BLaER1 (cell line): ENCODE measurements at regions not wholly inside any gene's neighbourhood (a gene's known extent, or its start where the extent isn't known, plus 50 kb on each side); places are given as distances from the start of the nearest gene placed in this dataset.

Experiments used
- H3K27ac ChIP-seq: shearing (Covaris generic); formaldehyde crosslinking; 2 replicates; pipeline ENCODE4 v1.8.1; 2022
- H3K27me3 ChIP-seq: shearing (Covaris generic); formaldehyde crosslinking; 2 replicates; pipeline ENCODE4 v1.8.1; 2022
- H3K36me3 ChIP-seq: shearing (Covaris generic); formaldehyde crosslinking; 2 replicates; pipeline ENCODE4 v1.8.1; 2022
- H3K4me1 ChIP-seq: shearing (Covaris generic); formaldehyde crosslinking; 2 replicates; pipeline ENCODE4 v1.8.1; 2022
- H3K4me2 ChIP-seq: shearing (Covaris generic); formaldehyde crosslinking; 2 replicates; pipeline ENCODE4 v1.8.1; 2022
- H3K4me3 ChIP-seq: shearing (Covaris generic); formaldehyde crosslinking; 2 replicates; pipeline ENCODE4 v1.8.1; 2022
- H3K9ac ChIP-seq: shearing (Covaris generic); formaldehyde crosslinking; 2 replicates; pipeline ENCODE4 v1.8.1; 2022
- H3K9me3 ChIP-seq: shearing (Covaris generic); formaldehyde crosslinking; 2 replicates; pipeline ENCODE4 v1.8.1; 2022
- H4K20me1 ChIP-seq: shearing (Covaris generic); formaldehyde crosslinking; 2 replicates; pipeline ENCODE4 v1.8.1; 2022
- Cebpa-rat ChIP-seq: shearing (Covaris generic); IDR thresholded peaks from 2 replicates; pipeline ENCODE4 v1.8.1; 2022

DNA sequence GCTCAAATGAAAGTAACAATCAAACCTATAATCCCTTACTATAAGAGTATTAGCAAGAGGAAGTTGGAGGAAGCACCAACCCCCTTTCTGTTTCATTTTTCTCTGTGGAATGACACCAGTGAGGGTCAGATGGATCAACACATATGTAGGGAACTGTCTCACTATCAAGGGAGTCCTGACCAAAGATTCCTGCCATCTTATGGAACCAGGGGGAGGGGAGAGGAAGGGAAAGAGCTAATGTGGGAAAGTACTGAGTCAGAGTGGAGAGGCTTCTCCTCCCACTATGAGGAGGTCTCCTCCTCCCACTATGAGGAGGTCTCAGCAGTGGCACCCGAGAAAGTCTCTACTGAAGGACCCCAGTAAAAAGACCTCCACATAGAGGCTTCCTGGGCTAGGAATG is 73.3 kb upstream of the PCSK1 start:
- Histone ChIP-seq H3K4me1 (no peaks in the 10 kb centered on the region), H3K36me3 (no peaks in the 10 kb centered on the region), H3K27ac (no peak overlapping the region), H3K4me3 (no peak overlapping the region), H3K4me2 (no peak overlapping the region), H3K9ac (no peak overlapping the region), H4K20me1 (no peaks in the 10 kb centered on the region), H3K27me3 (no peaks in the 10 kb centered on the region), H3K9me3 (no peaks in the 10 kb centered on the region)
- no peak for TF ChIP-seq Cebpa-rat

DNA sequence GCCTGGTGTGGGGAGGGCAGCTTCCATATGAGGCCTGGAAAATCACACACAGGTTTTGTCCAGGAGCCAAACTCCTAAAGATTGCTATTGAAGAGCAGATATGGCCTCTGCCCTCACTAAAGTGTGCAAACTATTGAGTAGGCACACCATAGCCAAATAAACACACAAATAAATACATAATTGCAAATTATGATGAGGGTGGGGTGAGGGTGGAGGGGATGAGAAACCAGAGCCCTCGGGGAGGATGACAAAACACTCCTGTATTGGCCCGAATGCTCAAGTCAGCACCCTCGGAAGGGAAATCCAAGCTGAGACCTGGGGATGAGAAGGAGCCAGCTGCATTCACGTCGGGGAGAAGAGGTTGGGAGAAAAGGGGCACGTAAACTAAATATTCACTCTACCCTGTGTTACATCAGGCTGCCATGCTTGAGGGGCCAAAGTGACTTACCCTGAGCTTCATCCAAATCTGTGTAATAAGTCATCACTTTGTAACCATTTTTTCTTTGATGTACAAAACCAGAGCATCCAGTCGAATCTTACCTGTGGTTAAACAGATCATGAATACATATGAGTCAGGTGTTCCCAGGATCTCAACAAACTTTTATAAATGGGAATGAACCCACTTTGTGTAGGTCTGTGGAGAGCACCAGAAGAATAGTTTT is 73.9 kb upstream of the PCSK1 start:
- Histone ChIP-seq H4K20me1 (no peaks in the 10 kb centered on the region), H3K4me2 (no peak overlapping the region), H3K4me3 (no peak overlapping the region), H3K27ac (no peak overlapping the region), H3K9ac (no peak overlapping the region), H3K36me3 (no peaks in the 10 kb centered on the region), H3K27me3 (no peaks in the 10 kb centered on the region), H3K4me1 (no peaks in the 10 kb centered on the region), H3K9me3 (no peaks in the 10 kb centered on the region)
- no peak for TF ChIP-seq Cebpa-rat

DNA sequence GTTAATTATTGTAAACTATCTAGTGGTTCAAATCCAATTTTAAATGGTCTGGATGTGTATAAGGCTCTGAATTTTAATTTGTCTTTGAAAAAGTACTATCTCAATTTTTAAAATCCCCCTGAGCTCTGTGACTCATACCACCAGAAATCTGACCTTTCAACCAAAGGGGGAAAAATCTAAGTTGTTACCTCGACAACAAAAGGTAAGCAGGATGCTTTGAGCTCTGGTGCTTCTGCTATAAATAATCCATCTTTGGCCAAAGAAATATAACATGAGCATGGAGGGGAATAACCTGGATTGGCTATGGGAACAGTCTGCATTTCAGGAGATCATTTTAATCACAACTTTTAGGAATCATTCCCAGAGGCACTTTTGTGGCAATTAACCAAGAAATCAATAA is 76.3 kb upstream of the PCSK1 start:
- no peak for TF ChIP-seq Cebpa-rat
- no peaks in the 10 kb centered on the region for H3K36me3 ChIP-seq
- no peaks in the 10 kb centered on the region for H4K20me1 ChIP-seq
- no peak overlapping the region for H3K27ac ChIP-seq
- no peaks in the 10 kb centered on the region for H3K9me3 ChIP-seq
- no peak overlapping the region for H3K4me2 ChIP-seq
- no peak overlapping the region for H3K9ac ChIP-seq
- H3K4me1 ChIP-seq = no peaks in the 10 kb centered on the region
- no peak overlapping the region for H3K4me3 ChIP-seq
- H3K27me3 ChIP-seq = no peaks in the 10 kb centered on the region

DNA sequence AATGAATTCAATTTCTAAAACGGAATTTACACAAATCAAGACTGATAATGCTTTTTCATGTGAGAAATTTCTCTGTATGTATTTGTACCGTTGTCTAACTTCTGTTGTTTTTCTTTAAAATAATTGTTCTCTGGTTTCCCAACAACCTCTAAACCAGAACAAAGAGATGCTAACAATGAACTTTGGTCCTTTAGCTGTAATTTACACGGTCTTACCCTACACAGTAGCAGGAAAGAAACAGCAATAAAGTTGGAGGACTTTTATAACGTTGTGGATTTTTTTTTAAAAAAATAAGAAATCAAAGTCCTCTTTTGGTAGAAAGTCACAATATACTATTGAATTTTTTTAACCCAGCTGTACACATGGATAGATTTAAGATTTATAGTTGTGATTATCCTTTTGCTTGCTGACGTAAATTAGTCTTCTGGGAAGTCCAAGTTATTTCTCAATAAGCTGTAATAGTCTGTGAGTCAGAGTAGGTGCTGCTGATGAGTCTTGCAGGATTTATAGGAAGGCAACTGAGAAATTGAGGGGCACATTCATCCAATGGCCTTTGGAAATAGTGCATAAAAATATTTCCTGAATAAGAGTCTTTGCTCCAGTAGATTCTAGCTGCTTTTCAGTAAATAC is 76.8 kb upstream of the PCSK1 start:
- TF ChIP-seq Cebpa-rat = no peak
- Histone ChIP-seq H3K4me3 (no peak overlapping the region), H3K36me3 (no peaks in the 10 kb centered on the region), H3K27me3 (no peaks in the 10 kb centered on the region), H3K4me2 (no peak overlapping the region), H3K9ac (no peak overlapping the region), H3K9me3 (no peaks in the 10 kb centered on the region), H4K20me1 (no peaks in the 10 kb centered on the region), H3K4me1 (no peaks in the 10 kb centered on the region), H3K27ac (no peak overlapping the region)

DNA sequence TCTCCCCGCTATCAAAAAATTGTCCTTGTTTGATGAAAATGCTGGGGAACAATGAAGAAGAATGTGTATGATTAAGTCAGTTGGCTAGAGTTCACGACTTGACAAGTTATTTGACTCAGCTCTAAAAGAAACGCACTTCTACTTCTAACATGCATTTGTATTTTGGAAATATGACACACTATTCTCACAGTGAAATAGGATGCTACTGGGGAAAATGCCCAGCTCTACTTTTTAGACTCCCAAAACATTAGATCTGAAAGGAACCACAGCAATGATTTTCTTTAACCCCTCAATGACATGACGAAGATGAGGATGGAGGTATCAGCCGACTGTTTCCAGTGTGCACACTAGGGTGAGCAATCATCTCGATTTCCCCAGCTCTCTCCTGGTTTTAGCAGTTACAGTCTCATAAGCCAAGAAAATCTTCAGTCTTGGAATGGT is 83.6 kb upstream of the PCSK1 start:
- Histone ChIP-seq H3K36me3 (no peaks in the 10 kb centered on the region), H3K27me3 (no peaks in the 10 kb centered on the region), H4K20me1 (no peaks in the 10 kb centered on the region), H3K9me3 (no peaks in the 10 kb centered on the region), H3K4me2 (no peak overlapping the region), H3K27ac (no peak overlapping the region), H3K9ac (no peak overlapping the region), H3K4me3 (no peak overlapping the region), H3K4me1 (no peaks in the 10 kb centered on the region)
- TF ChIP-seq Cebpa-rat = no peak

DNA sequence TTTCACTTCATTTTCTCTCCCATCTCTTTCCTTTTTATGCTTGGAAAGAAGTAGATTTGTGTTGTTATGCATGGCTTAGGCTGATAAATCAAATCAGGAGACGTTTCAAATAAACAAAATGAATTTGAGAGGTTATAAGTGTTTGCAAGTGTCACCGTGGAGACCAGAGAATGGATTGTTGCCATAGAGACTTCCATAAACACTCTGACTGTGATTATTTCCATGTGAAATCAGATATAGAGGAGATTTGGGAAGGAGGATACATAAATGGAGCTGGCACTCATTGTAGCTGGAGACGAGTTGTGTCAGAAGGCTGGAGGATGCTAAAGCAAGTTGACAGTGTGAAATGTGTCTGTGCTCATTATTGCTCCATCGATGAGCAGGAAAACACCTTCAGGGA is 84.2 kb upstream of the PCSK1 start:
- no peaks in the 10 kb centered on the region for H3K27me3 ChIP-seq
- no peak for TF ChIP-seq Cebpa-rat
- no peaks in the 10 kb centered on the region for H3K4me1 ChIP-seq
- H3K36me3 ChIP-seq = no peaks in the 10 kb centered on the region
- no peak overlapping the region for H3K27ac ChIP-seq
- no peak overlapping the region for H3K9ac ChIP-seq
- no peaks in the 10 kb centered on the region for H3K9me3 ChIP-seq
- H4K20me1 ChIP-seq = no peaks in the 10 kb centered on the region
- H3K4me2 ChIP-seq = no peak overlapping the region
- no peak overlapping the region for H3K4me3 ChIP-seq

DNA sequence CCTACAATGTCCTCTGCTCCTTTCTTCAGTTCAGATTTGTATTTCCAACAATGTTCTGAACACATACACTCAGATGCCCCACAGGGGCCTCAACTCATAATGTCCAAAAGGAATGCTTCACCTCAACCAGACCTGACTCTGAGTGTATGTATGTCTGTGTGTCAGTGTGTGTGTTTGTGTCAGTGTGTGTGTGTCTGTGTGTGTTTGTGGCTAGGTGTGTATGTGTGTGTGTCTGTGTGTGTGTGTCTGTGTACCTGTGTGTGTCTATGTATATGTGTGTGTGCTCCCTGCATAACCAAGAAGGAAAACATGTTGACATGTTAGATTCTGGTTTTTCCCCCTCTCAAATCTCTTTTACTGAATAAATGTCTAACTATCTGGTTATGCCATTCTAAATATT is 87.3 kb upstream of the PCSK1 start:
- H3K27ac ChIP-seq = no peak overlapping the region
- H3K9me3 ChIP-seq = no peaks in the 10 kb centered on the region
- no peak overlapping the region for H3K4me2 ChIP-seq
- no peak for TF ChIP-seq Cebpa-rat
- no peak overlapping the region for H3K9ac ChIP-seq
- no peaks in the 10 kb centered on the region for H4K20me1 ChIP-seq
- no peaks in the 10 kb centered on the region for H3K4me1 ChIP-seq
- H3K4me3 ChIP-seq = no peak overlapping the region
- H3K36me3 ChIP-seq = no peaks in the 10 kb centered on the region
- no peaks in the 10 kb centered on the region for H3K27me3 ChIP-seq

DNA sequence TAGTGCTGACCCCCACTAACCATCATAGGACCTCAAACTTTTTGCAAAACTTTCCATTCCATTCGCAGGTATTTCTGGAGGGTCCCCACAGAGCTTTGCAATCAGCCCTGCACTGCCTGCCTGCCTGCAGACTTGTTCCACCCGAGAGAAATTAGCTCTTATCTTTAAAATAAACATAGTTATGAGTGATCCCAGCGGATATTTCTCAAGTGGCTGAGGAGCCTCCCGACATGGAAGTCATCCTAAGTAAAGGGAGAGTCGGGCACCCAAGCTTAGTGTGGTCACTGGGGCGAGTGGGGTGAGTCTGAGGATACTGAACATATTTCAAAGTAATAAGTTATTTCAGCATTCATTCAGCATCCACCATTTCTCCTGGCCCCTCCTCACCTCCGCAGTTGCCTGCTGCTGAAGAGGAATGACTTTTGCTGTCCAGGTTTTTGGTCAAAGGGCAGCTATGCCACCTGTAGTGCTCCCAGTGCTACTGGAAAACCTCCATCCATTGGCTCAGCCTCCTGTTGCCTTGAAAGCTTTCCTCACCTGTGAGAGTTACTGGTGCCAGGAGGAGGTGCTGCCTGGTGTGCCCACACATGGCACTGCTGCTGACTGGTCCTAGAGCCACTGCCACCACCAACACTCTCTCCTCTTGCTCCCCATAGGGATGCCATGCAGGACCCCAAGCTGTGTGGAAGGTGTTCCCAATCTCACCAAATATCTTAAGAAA is 89.7 kb upstream of the PCSK1 start:
- no peak overlapping the region for H3K4me2 ChIP-seq
- H3K4me1 ChIP-seq = no peaks in the 10 kb centered on the region
- no peak overlapping the region for H3K27ac ChIP-seq
- H3K36me3 ChIP-seq = no peaks in the 10 kb centered on the region
- H3K27me3 ChIP-seq = no peaks in the 10 kb centered on the region
- TF ChIP-seq Cebpa-rat = no peak
- no peaks in the 10 kb centered on the region for H4K20me1 ChIP-seq
- no peak overlapping the region for H3K4me3 ChIP-seq
- no peak overlapping the region for H3K9ac ChIP-seq
- H3K9me3 ChIP-seq = no peaks in the 10 kb centered on the region

DNA sequence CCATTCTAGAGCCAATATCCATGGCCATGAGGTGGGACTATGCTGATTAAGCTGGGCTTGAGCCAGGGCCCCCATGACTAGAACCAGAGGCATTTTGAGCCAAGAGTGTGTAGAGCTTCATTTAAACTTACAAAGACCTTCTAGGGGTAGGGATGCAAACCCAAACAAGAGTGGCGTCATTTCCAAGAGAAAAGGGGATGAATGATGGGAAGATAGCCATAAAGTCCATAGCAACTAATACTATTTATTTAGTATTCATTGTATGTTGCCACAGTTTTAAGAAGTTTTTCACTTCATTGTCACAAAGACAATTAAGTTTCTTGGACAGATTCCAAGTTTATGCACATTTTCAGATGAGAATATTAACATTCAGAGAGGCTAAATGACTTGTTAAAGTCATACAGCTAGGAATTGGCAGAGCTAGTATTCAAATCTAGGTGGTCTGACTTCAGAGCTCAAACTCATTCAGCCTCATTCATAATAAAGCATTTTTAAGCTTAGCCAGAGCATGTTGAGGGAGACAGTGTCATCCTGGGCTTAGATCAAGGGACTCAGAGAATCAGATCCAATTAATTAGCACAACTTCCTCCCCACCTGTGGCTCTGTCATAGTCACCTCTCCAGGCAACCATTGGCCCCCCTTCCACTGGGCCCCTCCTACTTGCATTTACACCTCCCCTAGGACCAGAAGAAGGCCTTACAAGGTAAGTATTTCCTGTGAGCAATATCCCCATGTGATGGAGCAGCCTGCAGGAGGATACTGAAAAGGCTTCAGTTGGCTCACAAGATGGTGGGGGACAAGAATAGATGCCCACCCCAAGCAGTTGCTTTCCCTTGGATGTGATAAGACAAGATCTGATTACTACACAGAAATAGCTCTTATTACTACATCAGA is 95.0 kb upstream of the PCSK1 start:
- H3K9ac ChIP-seq = no peak overlapping the region
- no peak overlapping the region for H3K27ac ChIP-seq

More for the DNA sequence above, 95.0 kb upstream of the PCSK1 start:
- Histone ChIP-seq H4K20me1 (no peaks in the 10 kb centered on the region), H3K4me1 (no peaks in the 10 kb centered on the region), H3K36me3 (no peaks in the 10 kb centered on the region), H3K9me3 (no peaks in the 10 kb centered on the region), H3K4me2 (no peak overlapping the region), H3K4me3 (no peak overlapping the region), H3K27me3 (no peaks in the 10 kb centered on the region)
- TF ChIP-seq Cebpa-rat = no peak
